ENCODE measurements at regions not wholly inside any gene's neighbourhood (a gene's known extent, or its start where the extent isn't known, plus 50 kb on each side); places are given as distances from the start of the nearest gene placed in this dataset.

DNA sequence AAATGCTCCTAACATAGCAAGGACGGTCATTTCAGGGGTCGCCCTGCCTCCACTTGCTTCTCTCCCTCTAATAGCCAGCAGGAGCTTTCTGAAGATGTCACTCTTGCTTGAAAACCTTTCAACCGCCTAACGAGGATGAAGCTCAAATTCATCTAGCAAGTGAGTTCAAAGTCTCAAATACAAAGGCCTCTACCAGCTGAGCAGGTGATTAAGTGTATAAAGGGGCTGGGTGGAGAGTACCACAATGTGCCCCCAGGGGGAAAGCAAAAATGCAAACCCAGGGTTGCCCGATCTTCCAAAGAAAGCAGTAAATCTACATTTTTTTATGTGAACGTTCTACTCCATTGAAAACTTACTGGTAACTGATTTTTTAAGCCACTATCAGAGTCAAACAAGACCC, 50.4 kb upstream of the GRIP2 start:
- no peak for DNase-seq (ENCODE audit: low read depth in 2 of 2)

DNA sequence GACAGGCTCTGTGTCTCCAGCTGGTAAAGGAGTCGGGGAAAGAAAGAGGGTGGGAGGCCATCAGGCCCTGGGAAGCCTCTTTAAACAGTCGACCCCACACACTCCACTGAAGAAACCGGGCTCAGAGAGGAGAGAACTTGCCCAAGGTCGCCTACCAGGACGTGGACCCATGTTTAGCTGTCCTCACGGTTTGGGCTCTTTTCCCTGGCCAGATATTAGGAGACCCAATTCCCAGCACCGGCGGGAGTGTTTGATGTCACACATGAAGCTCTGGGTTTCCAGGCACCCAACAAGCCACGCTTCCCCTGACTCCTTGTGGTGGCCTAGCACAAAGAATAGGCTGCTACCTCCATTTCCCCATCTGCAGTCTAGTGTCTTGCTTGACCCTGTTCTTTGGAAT, 52.2 kb upstream of the GRIP2 start:
- DNase-seq (ENCODE audit: low read depth in 2 of 2), result no peak

DNA sequence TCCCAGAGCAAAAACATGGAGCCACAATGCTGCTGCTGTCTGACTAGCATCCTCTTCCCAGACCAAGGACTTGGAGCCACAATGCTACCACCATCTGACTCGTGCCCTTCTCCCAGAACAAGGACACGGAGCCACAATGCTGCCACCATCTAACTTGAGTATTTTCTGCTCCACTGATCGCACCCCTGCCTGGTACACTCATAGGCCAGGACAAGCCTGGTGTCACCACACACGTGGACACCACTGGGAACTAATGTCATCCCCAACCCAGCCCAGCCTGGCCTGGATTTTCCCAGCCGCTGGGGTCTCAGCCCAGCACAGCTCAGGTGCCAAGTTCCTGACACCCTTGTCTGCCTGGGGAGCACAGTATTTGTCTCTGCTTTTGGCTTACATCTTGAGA, 52.7 kb upstream of the GRIP2 start:
- DNase-seq (ENCODE audit: low read depth in 2 of 2), result no peak

DNA sequence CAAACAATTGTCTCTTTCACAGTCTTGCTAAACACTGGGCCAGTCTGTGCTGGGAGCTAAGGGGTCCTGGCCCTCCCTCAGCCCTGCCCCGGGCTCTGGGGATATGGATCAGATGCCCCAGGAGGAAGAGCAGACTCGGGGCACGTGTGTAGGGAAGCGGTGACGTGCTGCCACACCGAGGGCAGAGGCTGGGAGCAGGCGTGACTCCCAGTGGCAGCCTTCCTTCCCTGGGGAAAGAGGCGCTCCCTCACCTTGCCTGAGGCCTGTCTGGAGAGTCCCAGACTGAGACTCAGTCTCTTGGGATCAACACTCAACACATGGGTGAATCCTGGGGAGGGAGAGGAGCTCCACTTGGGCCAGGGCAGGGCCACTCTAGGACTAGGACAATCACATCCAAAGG, 54.1 kb upstream of the GRIP2 start:
- no peak for DNase-seq (ENCODE audit: low read depth in 2 of 2)

DNA sequence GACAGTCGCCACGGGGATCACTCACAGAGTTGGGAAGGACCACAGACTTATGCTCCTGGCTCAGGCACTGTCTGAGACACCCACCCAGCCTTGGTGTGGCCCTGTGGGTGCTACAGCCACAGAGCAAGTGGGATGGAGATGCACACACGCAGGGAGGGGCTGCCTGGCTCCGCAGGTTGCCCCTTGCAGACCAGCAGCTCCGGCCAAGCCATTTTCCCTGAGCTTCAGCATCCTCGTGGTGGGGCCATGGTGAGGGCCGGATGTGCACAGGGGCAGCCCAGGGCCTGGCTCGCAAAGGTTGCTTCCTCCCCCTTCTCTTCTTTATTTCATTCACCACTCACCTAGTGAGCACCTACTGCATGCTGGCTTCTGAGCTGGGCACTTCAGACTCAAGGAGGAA, 55.4 kb upstream of the GRIP2 start:
- no peak for DNase-seq (ENCODE audit: low read depth in 2 of 2)

DNA sequence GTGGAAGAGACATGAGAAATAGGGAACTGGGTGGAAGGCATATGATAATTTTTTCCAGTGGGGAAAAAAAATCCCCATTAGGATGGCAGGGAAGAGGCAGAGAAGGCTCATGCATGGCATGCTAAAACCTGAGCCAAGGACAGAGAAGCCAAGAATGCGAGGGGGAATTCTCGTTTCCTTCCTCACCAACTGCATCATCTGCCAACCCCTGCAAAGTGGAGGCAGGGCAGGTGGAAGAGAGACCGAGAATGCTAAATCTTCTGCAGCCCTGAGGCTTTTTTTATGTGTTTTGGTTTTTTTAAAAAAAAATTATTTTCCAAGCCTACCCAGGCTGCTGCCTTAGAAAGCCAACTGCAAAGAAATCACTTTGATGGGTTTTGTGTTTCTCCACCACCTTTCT, 54.3 kb upstream of the CCDC174 start:
- no peak for DNase-seq (ENCODE audit: low read depth in 2 of 2)

DNA sequence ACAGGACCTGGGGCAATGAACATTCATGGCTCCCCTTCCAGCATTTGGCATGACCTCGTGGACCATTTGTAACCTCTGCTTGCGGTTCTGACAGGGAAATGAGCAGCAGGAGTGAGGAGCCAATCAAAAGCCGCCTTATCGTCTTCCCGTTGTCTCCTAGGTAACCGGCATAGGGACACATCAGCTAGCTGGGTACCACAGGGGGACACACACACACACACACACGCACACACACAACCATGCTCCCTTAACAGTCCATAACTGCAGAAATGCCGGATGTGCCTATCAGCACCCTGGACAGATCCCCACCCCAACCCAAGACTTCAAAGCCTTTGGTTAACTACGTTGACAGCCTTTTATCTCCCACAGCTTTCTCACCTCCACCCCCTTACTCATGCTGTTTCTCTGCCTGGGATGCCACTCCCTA, 53.4 kb upstream of the CCDC174 start:
- DNase-seq (ENCODE audit: low read depth in 2 of 2), result peak; percentile 9 to 32

DNA sequence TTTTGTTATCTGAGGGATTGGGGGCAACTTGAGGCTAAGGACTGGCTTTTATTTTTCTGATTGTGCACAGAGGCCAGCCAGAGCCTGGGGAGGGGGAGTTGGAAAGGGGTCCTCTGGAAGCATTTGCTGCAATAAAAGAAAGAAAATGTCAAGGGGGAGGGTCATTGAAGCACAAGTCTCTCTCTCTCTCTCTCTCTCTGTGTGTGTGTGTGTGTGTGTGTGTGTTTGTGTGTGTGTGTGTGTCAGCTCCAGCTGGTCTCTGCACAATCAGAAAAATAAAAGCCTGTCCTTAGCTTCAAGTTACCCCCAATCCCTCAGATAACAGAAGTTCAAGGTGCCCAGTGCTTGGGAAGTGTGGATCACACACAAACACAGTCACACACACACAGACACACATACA, 52.1 kb upstream of the CCDC174 start:
- no peak for DNase-seq (ENCODE audit: low read depth in 2 of 2)

DNA sequence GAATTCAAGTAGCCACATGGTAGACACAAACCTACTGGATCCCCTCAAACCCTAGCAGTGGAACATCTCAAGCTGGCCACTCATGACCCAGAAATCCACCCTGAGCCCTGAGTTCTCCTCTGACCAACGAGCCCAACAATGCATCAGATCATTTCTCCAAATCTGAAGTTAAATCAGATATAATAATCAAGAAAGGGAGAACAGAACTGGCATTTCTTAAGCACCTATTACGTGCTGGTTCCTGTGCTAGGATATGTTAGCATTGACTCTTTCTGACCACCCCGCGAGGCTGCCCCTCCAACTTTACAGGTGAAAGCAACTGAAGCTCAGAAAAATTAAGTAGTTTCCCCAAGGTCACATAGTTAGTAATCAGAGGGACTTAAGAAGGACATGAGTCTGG, 51.5 kb upstream of the CCDC174 start:
- DNase-seq (ENCODE audit: low read depth in 2 of 2), result no peak

DNA sequence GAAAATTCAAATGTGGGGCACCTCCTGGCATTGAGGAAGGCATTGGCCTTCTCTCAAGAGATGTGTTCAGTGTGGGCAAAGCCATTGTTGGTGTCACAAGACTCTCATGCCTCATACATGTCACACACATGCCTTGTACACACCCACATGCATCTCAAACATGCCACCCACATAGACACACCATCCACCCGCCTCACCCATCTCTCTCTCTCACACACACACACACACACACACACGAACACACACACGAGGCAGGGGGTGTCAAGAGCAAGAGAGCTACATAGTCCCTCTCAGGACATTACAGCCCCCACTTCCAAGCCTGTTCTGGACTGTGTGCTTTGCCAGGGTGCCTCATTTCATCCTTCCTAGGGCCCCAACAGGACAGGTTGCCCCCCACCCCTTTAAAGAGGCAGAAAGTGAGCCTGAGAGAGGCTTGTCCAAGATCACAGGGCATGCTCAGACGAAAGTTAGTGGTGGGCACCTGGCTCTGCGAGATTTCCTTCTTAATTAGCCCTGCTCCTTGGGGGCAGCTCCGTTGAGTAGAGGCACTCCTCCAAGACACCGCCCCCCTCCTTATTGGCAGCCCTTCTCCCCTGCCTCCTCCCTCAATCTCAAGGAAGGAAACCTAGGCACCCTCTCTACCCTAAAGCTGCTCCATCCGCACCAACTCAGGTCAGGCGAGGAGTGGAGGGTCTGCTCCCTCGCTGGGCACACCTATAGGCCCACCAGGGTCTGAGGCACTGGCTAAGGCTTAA, 50.5 kb upstream of the CCDC174 start:
- no peak for DNase-seq (ENCODE audit: low read depth in 2 of 2)

DNA sequence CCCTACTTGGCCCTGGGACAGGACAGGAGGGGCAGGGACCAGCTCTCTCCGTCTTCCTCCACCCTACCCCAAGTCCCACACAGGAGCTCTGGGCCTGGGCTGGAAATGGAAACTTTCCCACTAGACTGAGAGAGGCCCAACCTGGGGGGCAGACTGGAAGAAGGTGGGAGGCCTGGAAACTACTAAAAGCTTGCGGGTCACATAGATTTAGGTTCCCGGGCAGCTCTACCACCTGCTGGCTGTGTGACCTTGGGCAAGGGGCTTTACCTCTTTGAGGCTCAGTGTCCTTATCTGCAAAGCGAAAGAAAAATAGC, 49.9 kb upstream of the CCDC174 start:
- DNase-seq (ENCODE audit: low read depth in 2 of 2), result no peak
